ENCODE measurements at regions not wholly inside any gene's neighbourhood (a gene's known extent, or its start where the extent isn't known, plus 50 kb on each side); places are given as distances from the start of the nearest gene placed in this dataset.

DNA sequence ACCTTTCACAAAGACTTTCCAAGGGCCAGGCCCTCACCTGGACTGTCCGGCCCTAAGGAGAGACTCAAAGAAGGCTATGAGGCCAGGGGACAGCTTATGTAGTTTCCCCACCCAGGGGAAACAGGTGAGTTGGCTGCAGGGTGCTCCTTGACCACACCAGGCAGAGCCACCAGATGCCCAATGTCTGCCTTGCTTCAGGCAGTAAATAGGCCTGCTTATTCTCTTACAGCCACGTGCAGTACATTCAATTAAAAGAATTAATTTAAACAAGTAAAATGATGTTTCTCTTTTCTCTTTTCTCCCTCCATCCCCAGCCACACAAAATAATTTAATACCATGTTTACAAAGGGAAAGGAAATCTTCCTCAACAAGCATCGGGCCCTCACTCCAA, 66.6 kb upstream of the ABLIM1 start:
- no peak overlapping the region for H3K4me3 ChIP-seq (ENCODE audit: extremely low read depth in 1 of 4, insufficient read depth in 2 of 4, low read depth in 3 of 4, low read length in 4 of 4)
- H3K23ac ChIP-seq (ENCODE audit: insufficient read length) = no peak overlapping the region
- H4K20me1 ChIP-seq (replicated peaks in 1 of 2; ENCODE audit: control insufficient read depth in 1 of 2, insufficient read depth in 2 of 2, low read length in 2 of 2) = no peaks in the 10 kb centered on the region
- H2BK20ac ChIP-seq (ENCODE audit: low read length) = no peak overlapping the region
- no peaks in the 10 kb centered on the region for H3K36me3 ChIP-seq (ENCODE audit: control insufficient read depth in 2 of 4, insufficient read depth in 4 of 4, low read length in 3 of 4)
- no peak overlapping the region for H2BK5ac ChIP-seq (ENCODE audit: low read depth, low read length)
- H4K5ac ChIP-seq (ENCODE audit: insufficient read length, low read depth, low read length) = no peak overlapping the region
- H3K18ac ChIP-seq (ENCODE audit: extremely low read depth, low read length) = no peak overlapping the region
- H2BK15ac ChIP-seq (ENCODE audit: low read length) = no peak overlapping the region
- no peak for DNase-seq (ENCODE audit: low read depth in 1 of 2, low spot score in 2 of 2)
- ChIA-PET POLR2A (ENCODE audit: partially characterized antibody) (no interaction called here), CTCF (ENCODE audit: partially characterized antibody) (interaction anchor here (0.9 to 1.5 kb wide), 3 partner anchors 12 to 266 kb away, joined by 3 to 7 read pairs (median 4); no protein-coding TSS in a partner anchor)
- 83% methylated on average over 3 of the region's 3 CpGs; no CpG with 5 or more reads in 1 of the 2 experiments for WGBS, 2 experiments (ENCODE audit: extremely low coverage in 1 of 2, insufficient coverage in 1 of 2, insufficient read length in 1 of 2, insufficient replicate concordance in 2 of 2, low coverage in 1 of 2, low lambda C conversion rate in 2 of 2, missing lambda C conversion rate in 1 of 2)
- H2AK5ac ChIP-seq (ENCODE audit: low read depth, low read length) = no peak overlapping the region
- H3K56ac ChIP-seq (replicated peaks; ENCODE audit: insufficient read length, low read depth, low read length) = no peak overlapping the region
- H2AFZ ChIP-seq (ENCODE audit: low read length) = no peak overlapping the region
- no peaks in the 10 kb centered on the region for H3K79me1 ChIP-seq (ENCODE audit: low read depth, low read length)
- H2BK120ac ChIP-seq (replicated peaks; ENCODE audit: low read depth, low read length) = no peak overlapping the region
- H3K79me2 ChIP-seq (ENCODE audit: control insufficient read depth in 1 of 2, insufficient read depth in 2 of 2, low read length in 2 of 2) = no peaks in the 10 kb centered on the region
- no peak overlapping the region for H3K4ac ChIP-seq (replicated peaks; ENCODE audit: insufficient read length, low read depth, low read length)
- H4K8ac ChIP-seq (ENCODE audit: extremely low read depth, insufficient read depth, low read length) = no peak overlapping the region
- H3K4me2 ChIP-seq (ENCODE audit: insufficient read depth in 1 of 2, low read depth in 2 of 2, low read length in 2 of 2) = no peak overlapping the region
- H4K91ac ChIP-seq (replicated peaks; ENCODE audit: insufficient read length, low read length) = no peak overlapping the region
- H3K4me1 ChIP-seq (replicated peaks in 1 of 4; ENCODE audit: control insufficient read depth in 3 of 4, insufficient read depth in 4 of 4, low read length in 3 of 4) = no peaks in the 10 kb centered on the region
- no peak overlapping the region for H3K27ac ChIP-seq (ENCODE audit: low read depth, low read length)
- FAIRE-seq = no peak
- no peak overlapping the region for H3K9ac ChIP-seq (replicated peaks in 1 of 4; ENCODE audit: extremely low read depth in 1 of 4, low read depth in 3 of 4, low read length in 3 of 4)
- H3K14ac ChIP-seq (ENCODE audit: insufficient read length) = no peak overlapping the region
- H2BK12ac ChIP-seq (ENCODE audit: low read depth, low read length) = no peak overlapping the region
- no peaks in the 10 kb centered on the region; the same call in 1 of the 2 replicates for H3K23me2 ChIP-seq (ENCODE audit: low read depth, low read length)
- H3K9me3 ChIP-seq (ENCODE audit: insufficient read depth in 2 of 2, low read depth in 1 of 2, low read length in 1 of 2) = no peaks in the 10 kb centered on the region
- H3K27me3 ChIP-seq (replicated peaks in 1 of 4; ENCODE audit: control insufficient read depth in 3 of 4, extremely low read depth in 1 of 4, insufficient read depth in 3 of 4, low read length in 3 of 4) = no peaks in the 10 kb centered on the region
- TF ChIP-seq YY1 (IDR thresholded peaks at IDR 0.05; ENCODE audit: low read depth, low read length) = no peak
- TF ChIP-seq TCF12 (IDR thresholded peaks at IDR 0.05; ENCODE audit: low read depth, low read length) = no peak
- TF ChIP-seq JUN (IDR thresholded peaks at IDR 0.05; ENCODE audit: low read depth, low read length) = no peak
- no peak for TF ChIP-seq ATF2 (IDR thresholded peaks at IDR 0.05; ENCODE audit: low read length)
- TF ChIP-seq JUND (IDR thresholded peaks at IDR 0.05; ENCODE audit: low read length) = no peak
- TF ChIP-seq TBP (IDR thresholded peaks at IDR 0.05; ENCODE audit: low read depth, low read length) = no peak
- no peak for TF ChIP-seq RBBP5 (IDR thresholded peaks at IDR 0.05; ENCODE audit: borderline replicate concordance, low read depth, low read length)
- TF ChIP-seq KDM4A (IDR thresholded peaks at IDR 0.05; ENCODE audit: low read depth, low read length, severe bottlenecking) = no peak
- TF ChIP-seq MAX (IDR thresholded peaks at IDR 0.05) = no peak
- no peak for TF ChIP-seq SIRT6 (IDR thresholded peaks at IDR 0.05; ENCODE audit: low read length)
- no peak for TF ChIP-seq BCL11A (IDR thresholded peaks at IDR 0.05; ENCODE audit: low read depth in 2 of 2, low read length in 2 of 2)
- no peak for TF ChIP-seq NRF1 (IDR thresholded peaks at IDR 0.05; ENCODE audit: low read depth, low read length)
- TF ChIP-seq POLR2A (IDR thresholded peaks at IDR 0.05; ENCODE audit: control extremely low read depth in 1 of 2, low read depth in 2 of 2, low read length in 2 of 2) = no peak
- no peak for TF ChIP-seq CREB1 (IDR thresholded peaks at IDR 0.05)
